ENCODE measurements at regions not wholly inside any gene's neighbourhood (a gene's known extent, or its start where the extent isn't known, plus 50 kb on each side); places are given as distances from the start of the nearest gene placed in this dataset.

DNA sequence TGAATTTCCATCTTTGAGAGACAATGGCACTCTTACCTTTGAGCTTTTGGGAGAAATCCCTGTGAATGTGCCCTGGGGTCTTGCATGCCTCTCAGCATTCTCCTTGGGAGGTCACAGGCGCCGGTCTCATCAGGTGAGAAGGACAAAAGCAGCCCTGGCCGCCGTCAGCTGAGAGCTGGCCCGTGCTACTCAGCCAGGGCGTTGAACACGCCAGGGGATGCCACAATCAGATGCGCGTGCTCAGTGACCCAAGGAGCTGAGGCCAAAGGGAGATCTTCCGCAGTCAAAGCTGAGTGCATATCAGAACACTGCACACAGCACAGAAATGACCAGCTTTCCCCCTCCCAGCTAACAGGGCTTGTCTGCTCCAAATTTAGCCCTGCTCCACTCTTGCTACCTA is 253.6 kb upstream of the NOX3 start:
- no peak for TF ChIP-seq POLR2A (IDR thresholded peaks at IDR 0.05)
- no peak for TF ChIP-seq POLR2AphosphoS5 (IDR thresholded peaks at IDR 0.05)
- TF ChIP-seq, protein P1, sequence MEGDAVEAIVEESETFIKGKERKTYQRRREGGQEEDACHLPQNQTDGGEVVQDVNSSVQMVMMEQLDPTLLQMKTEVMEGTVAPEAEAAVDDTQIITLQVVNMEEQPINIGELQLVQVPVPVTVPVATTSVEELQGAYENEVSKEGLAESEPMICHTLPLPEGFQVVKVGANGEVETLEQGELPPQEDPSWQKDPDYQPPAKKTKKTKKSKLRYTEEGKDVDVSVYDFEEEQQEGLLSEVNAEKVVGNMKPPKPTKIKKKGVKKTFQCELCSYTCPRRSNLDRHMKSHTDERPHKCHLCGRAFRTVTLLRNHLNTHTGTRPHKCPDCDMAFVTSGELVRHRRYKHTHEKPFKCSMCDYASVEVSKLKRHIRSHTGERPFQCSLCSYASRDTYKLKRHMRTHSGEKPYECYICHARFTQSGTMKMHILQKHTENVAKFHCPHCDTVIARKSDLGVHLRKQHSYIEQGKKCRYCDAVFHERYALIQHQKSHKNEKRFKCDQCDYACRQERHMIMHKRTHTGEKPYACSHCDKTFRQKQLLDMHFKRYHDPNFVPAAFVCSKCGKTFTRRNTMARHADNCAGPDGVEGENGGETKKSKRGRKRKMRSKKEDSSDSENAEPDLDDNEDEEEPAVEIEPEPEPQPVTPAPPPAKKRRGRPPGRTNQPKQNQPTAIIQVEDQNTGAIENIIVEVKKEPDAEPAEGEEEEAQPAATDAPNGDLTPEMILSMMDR (IDR thresholded peaks at IDR 0.05) = no peak
- H3K27me3 ChIP-seq = no peaks in the 10 kb centered on the region
- H3K4me1 ChIP-seq = no peaks in the 10 kb centered on the region
- no peak overlapping the region for H3K27ac ChIP-seq
- no peak for DNase-seq (ENCODE audit: low spot score in 2 of 2)
- intact Hi-C loops (cut with DNase I; ENCODE audit: low total_unique reads) = no loop called here
- H3K36me3 ChIP-seq = no peaks in the 10 kb centered on the region
- no peak overlapping the region for H3K4me3 ChIP-seq
- H3K9me3 ChIP-seq = peaks cover 0 to 16% of the 10 kb centered on the region in 2 donors

GRCh38 chr6:155708100-155708499 is 252.5 kb upstream of the NOX3 start:
- Histone ChIP-seq H3K36me3 (no peaks in the 10 kb centered on the region), H3K27me3 (no peaks in the 10 kb centered on the region), H3K9me3 (peaks cover 0 to 16% of the 10 kb centered on the region in 2 donors), H3K4me3 (no peak overlapping the region), H3K27ac (no peak overlapping the region), H3K4me1 (no peaks in the 10 kb centered on the region)
- intact Hi-C loops (cut with DNase I; ENCODE audit: low total_unique reads) = no loop called here
- TF ChIP-seq POLR2AphosphoS5 (IDR thresholded peaks at IDR 0.05) = no peak
- no peak for TF ChIP-seq POLR2A (IDR thresholded peaks at IDR 0.05)
- TF ChIP-seq, protein P1 (IDR thresholded peaks at IDR 0.05) = no peak
- DNase-seq (ENCODE audit: low spot score in 2 of 2) = no peak

GRCh38 chr6:155706806-155707205 is 251.2 kb upstream of the NOX3 start:
- H3K27me3 ChIP-seq = no peaks in the 10 kb centered on the region
- no peak overlapping the region for H3K4me3 ChIP-seq
- no peak for DNase-seq (ENCODE audit: low spot score in 2 of 2)
- H3K9me3 ChIP-seq = peaks cover 0 to 16% of the 10 kb centered on the region in 2 donors
- H3K36me3 ChIP-seq = no peaks in the 10 kb centered on the region
- H3K27ac ChIP-seq = no peak overlapping the region
- intact Hi-C loops (cut with DNase I; ENCODE audit: low total_unique reads) = no loop called here
- no peak for TF ChIP-seq POLR2A (IDR thresholded peaks at IDR 0.05)
- no peaks in the 10 kb centered on the region for H3K4me1 ChIP-seq

GRCh38 chr6:155706341-155706740 is 250.7 kb upstream of the NOX3 start:
- no peak for DNase-seq (ENCODE audit: low spot score in 2 of 2)
- TF ChIP-seq, protein P1 (IDR thresholded peaks at IDR 0.05) = no peak
- no peak for TF ChIP-seq POLR2AphosphoS5 (IDR thresholded peaks at IDR 0.05)
- no peak for TF ChIP-seq POLR2A (IDR thresholded peaks at IDR 0.05)
- Histone ChIP-seq H3K36me3 (no peaks in the 10 kb centered on the region), H3K27ac (no peak overlapping the region), H3K9me3 (peaks cover 0 to 16% of the 10 kb centered on the region in 2 donors), H3K4me1 (no peaks in the 10 kb centered on the region), H3K27me3 (no peaks in the 10 kb centered on the region), H3K4me3 (no peak overlapping the region)
- intact Hi-C loops (cut with DNase I; ENCODE audit: low total_unique reads) = no loop called here

GRCh38 chr6:155701342-155701741 is 245.7 kb upstream of the NOX3 start:
- no peaks in the 10 kb centered on the region for H3K27me3 ChIP-seq
- TF ChIP-seq, protein P1 (IDR thresholded peaks at IDR 0.05) = no peak
- TF ChIP-seq POLR2AphosphoS5 (IDR thresholded peaks at IDR 0.05) (no peak), POLR2A (IDR thresholded peaks at IDR 0.05) (no peak)
- intact Hi-C loops (cut with DNase I; ENCODE audit: low total_unique reads) = no loop called here
- H3K27ac ChIP-seq = no peak overlapping the region
- no peaks in the 10 kb centered on the region for H3K4me1 ChIP-seq
- H3K9me3 ChIP-seq = no peaks in the 10 kb centered on the region
- no peak for DNase-seq (ENCODE audit: low spot score in 2 of 2)
- no peak overlapping the region for H3K4me3 ChIP-seq
- no peaks in the 10 kb centered on the region for H3K36me3 ChIP-seq

GRCh38 chr6:155695495-155695894 is 239.9 kb upstream of the NOX3 start:
- Histone ChIP-seq H3K4me3 (no peak overlapping the region), H3K9me3 (no peaks in the 10 kb centered on the region), H3K27me3 (no peaks in the 10 kb centered on the region), H3K27ac (no peak overlapping the region), H3K36me3 (no peaks in the 10 kb centered on the region), H3K4me1 (no peaks in the 10 kb centered on the region)
- intact Hi-C loops (cut with DNase I; ENCODE audit: low total_unique reads) = no loop called here
- no peak for DNase-seq (ENCODE audit: low spot score in 2 of 2)
- TF ChIP-seq POLR2AphosphoS5 (IDR thresholded peaks at IDR 0.05) (no peak), POLR2A (IDR thresholded peaks at IDR 0.05) (no peak)
- TF ChIP-seq, protein P1 (IDR thresholded peaks at IDR 0.05) = no peak

Measured in breast epithelium (tissue), 4 donors.